K562 (cell line): ENCODE measurements at regions not wholly inside any gene's neighbourhood (a gene's known extent, or its start where the extent isn't known, plus 50 kb on each side); places are given as distances from the start of the nearest gene placed in this dataset.
"Not testable (repeated sequence)": the region's sequence is repeated elsewhere in the genome, so short reads cannot be mapped to it uniquely, and the experiment has no call there.

Experiments
- ATAC-seq: fragments of 200-7000 bp; cut with Tn5 transposase; 3 replicates; pipeline ENCODE4 v1.9.1; 2020; ENCODE audit warnings: moderate library complexity
- BruUV-seq: library from RNA; stranded (reverse); fragments of 400-500 nt; replicated peaks from 2 replicates; lab custom pipeline; 2021; lab: Mats Ljungman, UMichigan
- CTCF ChIA-PET: fragments of 300-600 bp; formaldehyde crosslinking; extraction: SDS; loops from one replicate; lab custom pipeline; 2021; ENCODE audit warnings: low intra/inter-chr PET ratio; lab: Yijun Ruan, JAX
- POLR2A ChIA-PET: fragments of 300-600, 350-650 bp; sonication (Branson Sonifier 250); formaldehyde crosslinking; extraction: SDS; loops from one replicate; lab custom pipeline; 2021; ENCODE audit warnings: antibody characterized with exemption, inconsistent platforms; lab: Yijun Ruan, JAX
- DNase-seq, 4 experiments: peaks; one replicate each; pipeline versions ENCODE4 v3.0.0 to v3.0.0-alpha.2; 2011 to 2018; ENCODE audit warnings: low spot score in 3 of 4, mixed read lengths in 3 of 4; ENCODE audit errors: extremely low read depth in 1 of 4
- FAIRE-seq: peaks from 2 replicates; lab custom pipeline; 2011; peaks lifted over from hg19 to GRCh38; lab: Jason Lieb, UNC
- H2AFZ ChIP-seq: 2 replicates; pipeline ENCODE4 v1.6.0; 2011; ENCODE audit warnings: low read depth, low read length, control low read depth, inconsistent platforms
- H3K27ac ChIP-seq: fragments of 200-600 bp; 3 replicates; pipeline ENCODE4 v1.8.0; 2011; ENCODE audit warnings: low read depth, mild to moderate bottlenecking, control low read depth, inconsistent platforms, low read length, moderate library complexity, mixed read lengths; ENCODE audit errors: extremely low read depth
- H3K27me3 ChIP-seq, 2 experiments: fragments of 300-600 bp in 1 of 2; 2 replicates in 1 of 2; 3 replicates in 1 of 2; pipeline versions ENCODE4 v1.6.0 to v1.8.0; 2011; ENCODE audit warnings: inconsistent platforms in 2 of 2, low read length in 2 of 2, mild to moderate bottlenecking in 1 of 2, mixed read lengths in 1 of 2, moderate library complexity in 1 of 2; ENCODE audit not compliant: control insufficient read depth in 2 of 2, insufficient read depth in 2 of 2
- H3K36me3 ChIP-seq: fragments of 300-600 bp; 3 replicates; pipeline ENCODE4 v1.8.0; 2011; ENCODE audit warnings: mild to moderate bottlenecking, low read length, inconsistent platforms; ENCODE audit not compliant: control insufficient read depth, insufficient read depth
- H3K4me1 ChIP-seq, 2 experiments: fragments of 200-600 bp in 1 of 2; replicated peaks in 1 of 2; 2 replicates in 1 of 2; 3 replicates in 1 of 2; pipeline versions ENCODE4 v1.5.1 to v1.8.0; 2011; ENCODE audit warnings: inconsistent platforms in 2 of 2, low read length in 2 of 2, mild to moderate bottlenecking in 1 of 2, mixed read lengths in 1 of 2, moderate library complexity in 1 of 2; ENCODE audit not compliant: control insufficient read depth in 2 of 2, insufficient read depth in 2 of 2
- H3K4me2 ChIP-seq: 2 replicates; pipeline ENCODE4 v1.6.1; 2011; ENCODE audit warnings: low read length, control low read depth, inconsistent platforms, mixed read lengths; ENCODE audit not compliant: insufficient read depth
- H3K4me3 ChIP-seq: fragments of 200-600 bp; sonication (generic), shearing (Covaris generic); 2 replicates; pipeline ENCODE4 v1.5.1; 2016; ENCODE audit warnings: control low read depth, inconsistent platforms
- H3K79me2 ChIP-seq: fragments of 200-600 bp; 3 replicates; pipeline ENCODE4 v1.8.0; 2011; ENCODE audit warnings: low read length, inconsistent platforms; ENCODE audit not compliant: control insufficient read depth, insufficient read depth
- H3K9ac ChIP-seq, 2 experiments: 2 replicates each; pipeline versions ENCODE4 v1.6.0 to v1.6.1; 2011; ENCODE audit warnings: low read depth in 2 of 2, low read length in 2 of 2, control low read depth in 1 of 2, inconsistent platforms in 1 of 2, mild to moderate bottlenecking in 1 of 2, mixed read lengths in 1 of 2; ENCODE audit not compliant: insufficient read depth in 1 of 2
- H3K9me1 ChIP-seq: one replicate; pipeline ENCODE4 v1.6.0; 2011; ENCODE audit warnings: inconsistent platforms, mild to moderate bottlenecking, low read length, moderate library complexity; ENCODE audit not compliant: control insufficient read depth, insufficient read depth
- H3K9me3 ChIP-seq: replicated peaks from 2 replicates; pipeline ENCODE4 v1.5.1; 2011; ENCODE audit warnings: low read depth, low read length, inconsistent platforms; ENCODE audit not compliant: control insufficient read depth, insufficient read depth
- H4K20me1 ChIP-seq: replicated peaks from 2 replicates; pipeline ENCODE4 v1.6.1; 2011; ENCODE audit warnings: low read length, inconsistent platforms, mixed read lengths; ENCODE audit not compliant: control insufficient read depth, insufficient read depth
- ASH1L ChIP-seq: fragments of 450-650 bp; IDR thresholded peaks from 2 replicates; pipeline ENCODE4 v1.6.1; 2018; ENCODE audit warnings: borderline replicate concordance, mild to moderate bottlenecking, low read depth; ENCODE audit not compliant: partially characterized antibody
- FOXP1 ChIP-seq: sonication (generic); formaldehyde crosslinking; IDR thresholded peaks from 2 replicates; pipeline ENCODE4 v1.8.0; 2022; ENCODE audit warnings: mild to moderate bottlenecking, missing genetic modification reagents
- ID3 ChIP-seq, 2 experiments: fragments of 250-450 bp in 1 of 2; fragments of 450-650 bp in 1 of 2; sonication (Bioruptor Pico) in 1 of 2; IDR thresholded peaks; 2 replicates each; pipeline versions ENCODE4 v1.6.1 to v1.8.0; 2016 to 2021; ENCODE audit warnings: mild to moderate bottlenecking in 2 of 2, moderate library complexity in 2 of 2, missing compliant biosample characterization in 1 of 2, missing genetic modification characterization in 1 of 2
- POLR2AphosphoS5 ChIP-seq: IDR thresholded peaks from 2 replicates; pipeline ENCODE4 v1.6.1; 2011; ENCODE audit warnings: mild to moderate bottlenecking, low read depth, low read length, moderate library complexity; ENCODE audit not compliant: control insufficient read depth, insufficient read depth
- RBFOX2 ChIP-seq: fragments of 200-400 bp; formaldehyde crosslinking; IDR thresholded peaks from 2 replicates; pipeline ENCODE4 v1.6.1; 2017; ENCODE audit warnings: low read depth, mild to moderate bottlenecking, low read length, moderate library complexity
- SETDB1 ChIP-seq: IDR thresholded peaks from one replicate; pipeline ENCODE4 v1.6.1; 2012; ENCODE audit warnings: low read length, control low read depth, inconsistent platforms
- WGBS: fragments of 100-300 bp; shearing (Covaris generic); methylation state at CpG from one replicate; pipeline ENCODE4 v1.1.6; 2016; ENCODE audit warnings: low coverage, mixed read lengths; ENCODE audit not compliant: insufficient coverage; ENCODE audit errors: missing lambda C conversion rate; 5-methylcytosine and 5-hydroxymethylcytosine counted together
- in situ Hi-C: fragments of 300-500 bp; cut with MboI; formaldehyde crosslinking; loops from 4 replicates; pipeline ENCODE4 v1.15.0; 2018; ENCODE audit warnings: inconsistent platforms, mixed read lengths
- intact Hi-C: fragments of 100-400 bp; cut with micrococcal nuclease; formaldehyde crosslinking; loops from 2 replicates; pipeline ENCODE4 v1.14.2; 2022

- in situ Hi-C loops, BruUV-seq, CTCF ChIA-PET, POLR2A ChIA-PET, H3K9me1 ChIP-seq, DNase-seq, H3K36me3 ChIP-seq, H3K4me2 ChIP-seq, H3K9ac ChIP-seq, H3K79me2 ChIP-seq, intact Hi-C loops, H3K27me3 ChIP-seq, H3K4me1 ChIP-seq, H3K27ac ChIP-seq, H3K4me3 ChIP-seq, ATAC-seq, H4K20me1 ChIP-seq, H2AFZ ChIP-seq, FAIRE-seq, H3K9me3 ChIP-seq: not testable (repeated sequence)
- 1% methylated on average over 7 of the region's 7 CpGs for WGBS
Observed at GRCh38 chr7:153245136-153245535, 485.6 kb downstream of the ACTR3B start.

DNA sequence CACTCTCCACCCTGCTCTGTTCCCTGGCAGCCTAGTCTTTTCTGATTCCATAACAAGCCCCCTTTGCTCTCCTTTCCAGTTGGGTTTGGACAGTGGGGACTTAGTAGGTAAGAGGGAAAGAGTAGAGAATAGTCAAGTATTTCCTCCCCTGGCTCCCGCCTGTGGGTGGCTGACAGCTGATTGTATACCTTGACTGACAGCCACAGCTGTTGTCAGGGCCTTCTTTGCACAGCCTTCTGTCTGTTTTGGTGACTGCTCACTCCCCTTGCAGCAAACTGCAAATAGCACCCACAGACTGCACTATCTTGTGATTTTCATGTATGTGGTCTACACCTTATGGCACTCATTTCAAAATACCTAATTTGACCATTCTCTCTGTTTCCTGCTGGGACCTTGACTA is 486.3 kb downstream of the ACTR3B start:
- no peaks in the 10 kb centered on the region for H3K79me2 ChIP-seq
- H3K27ac ChIP-seq, result no peak overlapping the region
- BruUV-seq, result no TSS peak
- H3K4me2 ChIP-seq, result no peak overlapping the region
- ChIA-PET POLR2A (no interaction called here), CTCF (no interaction called here)
- no peaks in the 10 kb centered on the region for H3K4me1 ChIP-seq
- H3K36me3 ChIP-seq, result no peaks in the 10 kb centered on the region
- no peaks in the 10 kb centered on the region for H4K20me1 ChIP-seq
- in situ Hi-C loops, result no loop called here
- H3K27me3 ChIP-seq, result no peaks in the 10 kb centered on the region
- no peaks in the 10 kb centered on the region for H3K9me3 ChIP-seq
- 0% methylated on average over 1 of the region's 1 CpG for WGBS
- H3K4me3 ChIP-seq, result no peak overlapping the region
- no peak for ATAC-seq
- DNase-seq, result no peak
- H2AFZ ChIP-seq, result no peak overlapping the region
- FAIRE-seq, result no peak
- H3K9me1 ChIP-seq, result no peaks in the 10 kb centered on the region
- intact Hi-C loops, result no loop called here
- TF ChIP-seq ASH1L (no peak), RBFOX2 (no peak), FOXP1 (CRISPR knock-in tag) (no peak), ID3 (CRISPR knock-in tag; IDR thresholded peaks at IDR 0.05) (no peak), ID3 (tag; IDR thresholded peaks at IDR 0.05) (no peak), SETDB1 (no peak), POLR2AphosphoS5 (no peak)
- no peak overlapping the region for H3K9ac ChIP-seq
